HG02623 (cell line): ENCODE measurements at regions not wholly inside any gene's neighbourhood (a gene's known extent, or its start where the extent isn't known, plus 50 kb on each side); places are given as distances from the start of the nearest gene placed in this dataset.
"Not testable (repeated sequence)": the region's sequence is repeated elsewhere in the genome, so short reads cannot be mapped to it uniquely, and the experiment has no call there.

ENCODE experiments used
- ATAC-seq: cut with Tn5 transposase; IDR thresholded peaks from one replicate; pipeline ENCODE4 v1.9.1; 2021; ENCODE audit warnings: moderate library complexity; ENCODE audit not compliant: unreplicated experiment

GRCh38 chr4:14151101-14151500 is 523.6 kb upstream of the BOD1L1 start:
- ATAC-seq: no peak

- ATAC-seq: peak; percentile 68
These were observed 525.5 kb upstream of the BOD1L1 start for GRCh38 chr4:14152834-14153519.

GRCh38 chr4:14155803-14156202 is 528.3 kb upstream of the BOD1L1 start:
- ATAC-seq: no peak

- ATAC-seq: peak; percentile 44
These were observed 529.7 kb upstream of the BOD1L1 start for GRCh38 chr4:14157262-14157661.

GRCh38 chr4:14165222-14165920 is 537.8 kb upstream of the BOD1L1 start:
- ATAC-seq: peak; percentile 100

- ATAC-seq: no peak
These were observed 540.5 kb upstream of the BOD1L1 start for GRCh38 chr4:14167876-14168510.

- peak; percentile 42 for ATAC-seq
These were observed 541.4 kb upstream of the BOD1L1 start for GRCh38 chr4:14168919-14169318.

GRCh38 chr4:14169460-14169859 is 541.9 kb upstream of the BOD1L1 start:
- ATAC-seq: no peak

- ATAC-seq: not testable (repeated sequence)
These were observed 542.4 kb upstream of the BOD1L1 start for GRCh38 chr4:14169940-14170339.

- ATAC-seq: no peak
These were observed 549.1 kb upstream of the BOD1L1 start for GRCh38 chr4:14176613-14177012.

GRCh38 chr4:14177987-14178386 is 550.5 kb upstream of the BOD1L1 start:
- ATAC-seq: peak; percentile 93

GRCh38 chr4:14178421-14178820 is 550.9 kb upstream of the BOD1L1 start:
- ATAC-seq: peak; percentile 63

- no peak for ATAC-seq
These were observed 552.6 kb upstream of the BOD1L1 start for GRCh38 chr4:14180166-14180565.

- ATAC-seq: no peak
These were observed 553.6 kb upstream of the BOD1L1 start for GRCh38 chr4:14180983-14181601.

GRCh38 chr4:14182148-14182547 is 554.6 kb upstream of the BOD1L1 start:
- no peak for ATAC-seq

- ATAC-seq: no peak
These were observed 556.7 kb upstream of the BOD1L1 start for GRCh38 chr4:14184265-14184664.

- ATAC-seq: no peak
These were observed 557.2 kb upstream of the BOD1L1 start for GRCh38 chr4:14184767-14185166.

- no peak for ATAC-seq
These were observed 560.7 kb upstream of the BOD1L1 start for GRCh38 chr4:14188214-14188613.

- no peak for ATAC-seq
These were observed 566.1 kb upstream of the BOD1L1 start for GRCh38 chr4:14193601-14194000.

GRCh38 chr4:14196131-14196530 is 568.6 kb upstream of the BOD1L1 start:
- no peak for ATAC-seq

GRCh38 chr4:14215116-14215770 is 587.7 kb upstream of the BOD1L1 start:
- ATAC-seq: no peak
